Kidney epithelial cell (primary cell): ENCODE measurements at regions not wholly inside any gene's neighbourhood (a gene's known extent, or its start where the extent isn't known, plus 50 kb on each side); places are given as distances from the start of the nearest gene placed in this dataset.

Experiments
- DNase-seq: peaks from one replicate; pipeline ENCODE4 v3.0.0-alpha.2; 2010; ENCODE audit warnings: low read depth
- H3K27me3 ChIP-seq: 2 replicates; pipeline ENCODE4 v1.6.0; 2011; ENCODE audit warnings: low read length; ENCODE audit not compliant: control insufficient read depth, insufficient read depth
- H3K36me3 ChIP-seq: 2 replicates; pipeline ENCODE4 v1.5.1; 2011; ENCODE audit warnings: low read length; ENCODE audit not compliant: control insufficient read depth, insufficient read depth
- H3K4me3 ChIP-seq: 2 replicates; pipeline ENCODE4 v1.5.1; 2011; ENCODE audit warnings: low read depth, mild to moderate bottlenecking, control low read depth, low read length
- TF ChIP-seq, protein P1 (sequence below): IDR thresholded peaks from 2 replicates; pipeline ENCODE4 v1.5.1; 2011; ENCODE audit warnings: mild to moderate bottlenecking, moderate library complexity, low read length, control low read depth, inconsistent platforms; ENCODE audit not compliant: insufficient read depth, poor library complexity, severe bottlenecking

DNA sequence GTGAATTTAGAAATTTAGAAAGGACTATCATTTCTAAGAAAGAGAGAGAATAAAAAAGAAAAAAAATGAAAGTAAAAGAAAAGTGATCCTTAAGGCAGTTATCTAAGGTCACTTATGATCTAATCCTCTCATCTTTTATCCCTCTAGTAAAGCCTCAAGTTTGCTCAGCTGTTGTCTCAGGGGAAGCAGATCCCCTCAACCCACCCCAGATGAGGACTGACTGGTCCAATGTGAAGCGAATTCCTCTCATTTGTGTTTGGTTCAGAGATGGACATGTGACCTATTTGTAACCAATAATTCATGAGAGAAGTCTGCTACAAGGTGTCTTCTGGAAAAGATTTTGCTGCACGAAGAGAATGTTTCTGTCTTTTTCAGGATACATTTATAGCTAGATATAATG lies 1591.3 kb downstream of the ADGRL3 start:
- TF ChIP-seq, protein P1, sequence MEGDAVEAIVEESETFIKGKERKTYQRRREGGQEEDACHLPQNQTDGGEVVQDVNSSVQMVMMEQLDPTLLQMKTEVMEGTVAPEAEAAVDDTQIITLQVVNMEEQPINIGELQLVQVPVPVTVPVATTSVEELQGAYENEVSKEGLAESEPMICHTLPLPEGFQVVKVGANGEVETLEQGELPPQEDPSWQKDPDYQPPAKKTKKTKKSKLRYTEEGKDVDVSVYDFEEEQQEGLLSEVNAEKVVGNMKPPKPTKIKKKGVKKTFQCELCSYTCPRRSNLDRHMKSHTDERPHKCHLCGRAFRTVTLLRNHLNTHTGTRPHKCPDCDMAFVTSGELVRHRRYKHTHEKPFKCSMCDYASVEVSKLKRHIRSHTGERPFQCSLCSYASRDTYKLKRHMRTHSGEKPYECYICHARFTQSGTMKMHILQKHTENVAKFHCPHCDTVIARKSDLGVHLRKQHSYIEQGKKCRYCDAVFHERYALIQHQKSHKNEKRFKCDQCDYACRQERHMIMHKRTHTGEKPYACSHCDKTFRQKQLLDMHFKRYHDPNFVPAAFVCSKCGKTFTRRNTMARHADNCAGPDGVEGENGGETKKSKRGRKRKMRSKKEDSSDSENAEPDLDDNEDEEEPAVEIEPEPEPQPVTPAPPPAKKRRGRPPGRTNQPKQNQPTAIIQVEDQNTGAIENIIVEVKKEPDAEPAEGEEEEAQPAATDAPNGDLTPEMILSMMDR = no peak
- no peak for DNase-seq
- H3K36me3 ChIP-seq = no peaks in the 10 kb centered on the region
- no peaks in the 10 kb centered on the region for H3K27me3 ChIP-seq
- no peak overlapping the region for H3K4me3 ChIP-seq

DNA sequence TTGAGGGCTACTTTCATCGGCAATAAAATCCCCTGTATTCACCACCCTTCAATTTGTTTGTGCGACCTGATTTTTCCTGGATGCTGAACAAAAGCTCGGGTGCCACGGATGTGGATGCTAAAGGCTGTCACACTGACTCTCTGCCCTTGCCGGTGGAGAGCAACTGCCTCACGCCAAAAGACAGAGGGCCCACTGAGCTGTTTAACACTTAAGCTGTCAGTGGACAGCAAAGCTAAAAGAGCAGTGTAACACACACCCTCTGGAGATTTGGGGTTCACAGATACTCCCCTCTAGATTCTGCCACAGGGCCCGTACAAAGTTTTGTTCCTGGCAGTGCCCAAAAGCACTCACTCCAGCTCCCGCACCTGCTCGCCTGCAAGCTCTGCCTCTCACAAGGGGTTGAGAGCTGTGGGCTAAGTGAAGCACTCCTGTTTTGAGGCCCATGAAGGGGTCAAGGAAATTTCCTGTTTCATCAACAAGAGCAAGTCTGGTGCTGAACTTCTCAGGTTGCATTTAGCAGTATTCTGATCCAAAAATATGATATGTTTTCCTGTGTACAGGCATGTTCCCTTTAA lies 1571.9 kb downstream of the ADGRL3 start:
- TF ChIP-seq, protein P1 = no peak
- Histone ChIP-seq H3K36me3 (no peaks in the 10 kb centered on the region), H3K27me3 (no peaks in the 10 kb centered on the region), H3K4me3 (no peak overlapping the region)
- no peak for DNase-seq

DNA sequence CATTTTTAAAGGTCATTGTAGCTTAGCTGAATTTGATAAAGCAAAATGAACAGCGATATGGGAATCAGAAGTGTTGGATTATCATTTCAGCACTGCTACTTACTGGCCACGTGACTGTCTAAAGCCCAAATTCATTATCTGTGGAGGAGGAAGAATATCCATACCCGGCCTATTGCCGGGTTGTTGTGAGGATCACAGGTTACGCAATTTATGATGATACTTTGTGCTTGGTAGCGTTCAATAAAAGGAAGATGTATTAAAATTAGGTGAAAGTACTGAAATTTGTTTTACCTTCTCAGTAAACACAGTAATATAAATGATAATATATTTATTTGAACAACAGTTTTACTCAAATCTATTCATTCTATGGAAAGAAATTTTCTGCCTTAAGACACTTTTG lies 1540.2 kb downstream of the ADGRL3 start:
- Histone ChIP-seq H3K4me3 (no peak overlapping the region), H3K27me3 (no peaks in the 10 kb centered on the region), H3K36me3 (no peaks in the 10 kb centered on the region)
- TF ChIP-seq, protein P1 = no peak
- no peak for DNase-seq

DNA sequence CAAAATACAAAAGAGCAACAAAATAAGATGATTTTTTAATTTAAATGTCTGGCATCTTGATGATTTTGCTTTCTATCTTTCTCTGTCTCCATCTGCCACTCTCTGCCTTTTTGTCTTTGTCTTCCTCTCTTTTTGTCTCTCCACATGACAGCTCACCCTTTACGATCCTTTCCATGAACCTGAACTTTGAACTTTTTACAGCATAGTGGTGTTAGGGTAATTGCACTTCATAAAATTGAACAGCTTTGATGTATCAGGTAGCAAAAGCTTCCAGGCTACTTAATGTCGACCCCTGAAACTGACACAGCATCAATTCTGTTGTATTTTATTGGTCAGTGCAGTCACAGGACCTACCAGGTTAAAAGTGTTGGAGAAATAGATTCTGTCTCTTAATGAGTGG lies 1517.0 kb downstream of the ADGRL3 start:
- no peaks in the 10 kb centered on the region for H3K27me3 ChIP-seq
- no peak overlapping the region for H3K4me3 ChIP-seq
- TF ChIP-seq, protein P1 = no peak
- no peaks in the 10 kb centered on the region for H3K36me3 ChIP-seq
- no peak for DNase-seq

DNA sequence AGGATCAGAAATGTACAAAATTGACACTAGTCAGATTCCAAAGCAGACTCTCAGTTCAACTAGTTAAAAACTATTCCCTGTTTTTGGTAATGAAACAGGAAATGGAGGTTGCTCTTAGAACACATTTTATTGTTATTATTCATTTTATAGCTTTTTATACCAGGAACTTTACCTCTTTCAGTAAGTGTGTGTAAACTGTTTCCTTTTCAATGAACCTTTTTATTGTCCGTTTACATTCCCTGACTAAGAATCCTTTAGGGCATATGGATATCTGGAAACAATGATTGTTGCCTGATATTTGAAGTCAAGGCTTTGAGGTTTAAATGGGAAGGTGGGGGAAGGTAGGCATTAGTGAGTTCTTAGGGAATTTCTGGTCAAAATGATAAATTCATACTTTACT lies 1511.4 kb downstream of the ADGRL3 start:
- DNase-seq = no peak
- no peaks in the 10 kb centered on the region for H3K27me3 ChIP-seq
- no peak overlapping the region for H3K4me3 ChIP-seq
- H3K36me3 ChIP-seq = no peaks in the 10 kb centered on the region
- TF ChIP-seq, protein P1 = no peak

DNA sequence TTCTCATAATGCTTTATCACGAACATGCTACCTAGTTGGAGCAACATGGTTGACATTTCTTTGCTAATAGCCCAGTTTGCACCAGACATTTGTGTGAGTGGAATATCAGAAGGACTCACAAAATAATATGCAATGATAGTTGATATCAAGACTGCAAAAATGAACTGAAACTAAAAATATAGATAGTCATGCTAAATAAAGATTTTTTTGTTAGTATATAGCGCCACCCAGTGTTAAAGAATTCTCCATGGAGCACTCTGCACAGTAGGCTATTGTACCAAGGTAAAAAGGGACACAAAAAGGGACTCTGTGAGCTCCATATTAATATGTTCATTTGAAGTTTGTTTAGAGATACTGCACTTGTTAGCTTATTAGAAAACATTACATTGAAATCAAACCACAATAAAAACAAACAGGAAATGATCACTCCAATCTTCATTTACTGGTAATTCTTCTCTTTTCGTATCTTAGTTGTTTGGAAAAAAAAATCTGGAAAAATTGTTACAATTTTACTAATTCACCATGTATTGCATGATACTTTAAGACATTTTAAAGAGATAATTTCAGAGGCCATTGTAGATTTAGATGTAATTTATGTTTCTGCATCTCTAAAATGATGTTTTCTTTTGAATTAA lies 1509.6 kb downstream of the ADGRL3 start:
- no peaks in the 10 kb centered on the region for H3K36me3 ChIP-seq
- TF ChIP-seq, protein P1 = peak; percentile 58
- H3K4me3 ChIP-seq = no peak overlapping the region
- no peaks in the 10 kb centered on the region for H3K27me3 ChIP-seq
- no peak for DNase-seq
